ENCODE measurements at regions not wholly inside any gene's neighbourhood (a gene's known extent, or its start where the extent isn't known, plus 50 kb on each side); places are given as distances from the start of the nearest gene placed in this dataset.
"Not testable (repeated sequence)": the region's sequence is repeated elsewhere in the genome, so short reads cannot be mapped to it uniquely, and the experiment has no call there.

DNA sequence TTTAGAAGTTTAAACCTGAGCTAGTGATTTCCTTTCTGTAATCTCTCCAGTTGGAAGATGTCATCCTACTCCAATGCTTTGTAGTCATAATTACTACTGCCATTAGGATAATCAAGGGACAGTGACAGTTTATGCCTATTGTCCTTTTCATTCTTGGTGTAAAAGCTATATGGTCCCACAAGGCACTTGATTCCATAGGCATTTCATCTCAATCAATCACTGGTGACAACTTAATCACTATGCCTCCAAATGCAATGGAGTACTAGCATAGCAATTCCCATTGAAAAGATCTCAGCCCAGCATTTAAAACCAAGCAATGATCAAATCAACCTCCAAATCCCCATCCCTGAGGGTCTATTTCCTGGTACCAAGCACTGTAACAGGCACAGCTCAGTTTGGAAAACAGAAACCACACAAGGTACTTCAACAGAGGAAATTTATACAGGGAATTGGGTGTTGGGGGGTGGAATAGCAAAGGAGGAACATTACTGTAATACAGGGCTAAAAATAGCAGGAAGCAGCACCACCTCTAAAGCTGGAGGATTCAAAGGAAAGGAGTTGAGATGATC is 51.0 kb downstream of the FHIP2A start:
- BruUV-seq (replicated peaks) = no TSS peak
- no peak overlapping the region for H3K27ac Mint-ChIP-seq (ENCODE audit: unreplicated experiment)
- Histone ChIP-seq H3K27me3 (replicated peaks; ENCODE audit: control insufficient read depth, insufficient read depth, low read length) (no peaks in the 10 kb centered on the region; the same call in 1 of the 2 replicates), H3K4me1 (no peaks in the 10 kb centered on the region), H3K9me3 (no peaks in the 10 kb centered on the region), H3K36me3 (ENCODE audit: control insufficient read depth, insufficient read depth, low read length) (no peaks in the 10 kb centered on the region), H3K4me3 (ENCODE audit: low read depth, low read length) (no peak overlapping the region)
- no peaks in the 10 kb centered on the region for H3K36me3 Mint-ChIP-seq (ENCODE audit: insufficient read depth, unreplicated experiment)
- ChIA-PET POLR2A (no interaction called here), CTCF (interaction anchor here (0.6 kb wide), 1 partner anchor 30 kb away, joined by 3 read pairs; no protein-coding TSS in a partner anchor)
- DNase-seq = no peak
- peaks cover 5% of the 10 kb centered on the region for H3K27me3 Mint-ChIP-seq (ENCODE audit: insufficient read depth, unreplicated experiment)
- intact Hi-C loops (cut with micrococcal nuclease; ENCODE audit: unreplicated experiment) = loop anchor here (10.0 kb wide), 2 partner anchors 222 to 398 kb away; partner anchors contain the start of gene ATRNL1
- no peak overlapping the region for H3K4me3 Mint-ChIP-seq (ENCODE audit: unreplicated experiment)
- TF ChIP-seq, protein P1, sequence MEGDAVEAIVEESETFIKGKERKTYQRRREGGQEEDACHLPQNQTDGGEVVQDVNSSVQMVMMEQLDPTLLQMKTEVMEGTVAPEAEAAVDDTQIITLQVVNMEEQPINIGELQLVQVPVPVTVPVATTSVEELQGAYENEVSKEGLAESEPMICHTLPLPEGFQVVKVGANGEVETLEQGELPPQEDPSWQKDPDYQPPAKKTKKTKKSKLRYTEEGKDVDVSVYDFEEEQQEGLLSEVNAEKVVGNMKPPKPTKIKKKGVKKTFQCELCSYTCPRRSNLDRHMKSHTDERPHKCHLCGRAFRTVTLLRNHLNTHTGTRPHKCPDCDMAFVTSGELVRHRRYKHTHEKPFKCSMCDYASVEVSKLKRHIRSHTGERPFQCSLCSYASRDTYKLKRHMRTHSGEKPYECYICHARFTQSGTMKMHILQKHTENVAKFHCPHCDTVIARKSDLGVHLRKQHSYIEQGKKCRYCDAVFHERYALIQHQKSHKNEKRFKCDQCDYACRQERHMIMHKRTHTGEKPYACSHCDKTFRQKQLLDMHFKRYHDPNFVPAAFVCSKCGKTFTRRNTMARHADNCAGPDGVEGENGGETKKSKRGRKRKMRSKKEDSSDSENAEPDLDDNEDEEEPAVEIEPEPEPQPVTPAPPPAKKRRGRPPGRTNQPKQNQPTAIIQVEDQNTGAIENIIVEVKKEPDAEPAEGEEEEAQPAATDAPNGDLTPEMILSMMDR (IDR thresholded peaks at IDR 0.05; ENCODE audit: insufficient read depth in 1 of 2, low read depth in 1 of 2, low read length in 1 of 2, severe bottlenecking in 1 of 2, unreplicated experiment in 1 of 2) = no peak
- no peaks in the 10 kb centered on the region for H3K4me1 Mint-ChIP-seq (ENCODE audit: low read depth, unreplicated experiment)
- no peaks in the 10 kb centered on the region for H3K9me3 Mint-ChIP-seq (ENCODE audit: unreplicated experiment)

DNA sequence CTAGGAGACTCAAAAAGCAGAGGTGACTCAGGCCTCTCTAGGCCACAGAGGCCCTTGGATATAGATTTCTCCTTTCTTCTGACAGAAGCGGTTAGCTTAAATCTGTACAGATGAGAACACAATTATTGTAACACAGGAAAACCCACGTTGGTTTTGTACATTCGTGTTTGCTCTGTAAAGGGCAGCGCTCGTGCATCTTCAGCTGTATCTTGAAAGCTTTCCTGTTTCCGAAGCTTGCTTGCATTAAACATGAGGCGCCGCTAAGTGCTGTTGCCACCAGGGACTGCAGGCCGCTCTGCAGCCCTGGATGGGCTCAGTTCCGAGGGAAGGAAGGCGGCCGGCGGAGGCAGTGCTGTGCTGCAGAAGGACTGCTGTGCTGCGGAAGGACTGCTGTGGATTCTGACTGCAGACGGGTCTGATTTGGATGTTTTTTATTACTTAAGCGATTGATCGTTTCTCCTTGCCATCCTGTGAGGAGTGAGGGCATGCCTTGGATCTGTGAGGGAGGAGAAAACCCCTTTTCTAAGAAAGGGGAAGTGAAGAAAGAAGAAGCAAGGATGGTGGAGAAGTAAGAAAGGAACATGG is 53.3 kb downstream of the FHIP2A start:
- DNase-seq = peak in 1 of 2 experiments; percentile 27
- intact Hi-C loops (cut with micrococcal nuclease; ENCODE audit: unreplicated experiment) = loop anchor here (5.0 to 10.0 kb wide), 3 partner anchors 127 to 400 kb away; partner anchors contain the start of gene ATRNL1
- peaks cover 5% of the 10 kb centered on the region for H3K27me3 Mint-ChIP-seq (ENCODE audit: insufficient read depth, unreplicated experiment)
- no peaks in the 10 kb centered on the region for H3K9me3 ChIP-seq
- H3K4me3 ChIP-seq (ENCODE audit: low read depth, low read length) = no peak overlapping the region
- CTCF ChIA-PET = interaction anchor here (0.6 kb wide), 1 partner anchor 249 kb away, joined by 3 read pairs; no protein-coding TSS in a partner anchor
- no peaks in the 10 kb centered on the region; the same call in 1 of the 2 replicates for H3K27me3 ChIP-seq (replicated peaks; ENCODE audit: control insufficient read depth, insufficient read depth, low read length)
- H3K36me3 ChIP-seq (ENCODE audit: control insufficient read depth, insufficient read depth, low read length) = no peaks in the 10 kb centered on the region
- no peaks in the 10 kb centered on the region for H3K4me1 Mint-ChIP-seq (ENCODE audit: low read depth, unreplicated experiment)
- no TSS peak for BruUV-seq (replicated peaks)
- no peaks in the 10 kb centered on the region for H3K4me1 ChIP-seq
- no peaks in the 10 kb centered on the region for H3K9me3 Mint-ChIP-seq (ENCODE audit: unreplicated experiment)
- no peak overlapping the region for H3K4me3 Mint-ChIP-seq (ENCODE audit: unreplicated experiment)
- POLR2A ChIA-PET = no interaction called here
- no peak overlapping the region for H3K27ac Mint-ChIP-seq (ENCODE audit: unreplicated experiment)
- no peaks in the 10 kb centered on the region for H3K36me3 Mint-ChIP-seq (ENCODE audit: insufficient read depth, unreplicated experiment)
- TF ChIP-seq, protein P1 (IDR thresholded peaks at IDR 0.05; ENCODE audit: insufficient read depth in 1 of 2, low read depth in 1 of 2, low read length in 1 of 2, severe bottlenecking in 1 of 2, unreplicated experiment in 1 of 2) = peak; percentile 17 to 18

DNA sequence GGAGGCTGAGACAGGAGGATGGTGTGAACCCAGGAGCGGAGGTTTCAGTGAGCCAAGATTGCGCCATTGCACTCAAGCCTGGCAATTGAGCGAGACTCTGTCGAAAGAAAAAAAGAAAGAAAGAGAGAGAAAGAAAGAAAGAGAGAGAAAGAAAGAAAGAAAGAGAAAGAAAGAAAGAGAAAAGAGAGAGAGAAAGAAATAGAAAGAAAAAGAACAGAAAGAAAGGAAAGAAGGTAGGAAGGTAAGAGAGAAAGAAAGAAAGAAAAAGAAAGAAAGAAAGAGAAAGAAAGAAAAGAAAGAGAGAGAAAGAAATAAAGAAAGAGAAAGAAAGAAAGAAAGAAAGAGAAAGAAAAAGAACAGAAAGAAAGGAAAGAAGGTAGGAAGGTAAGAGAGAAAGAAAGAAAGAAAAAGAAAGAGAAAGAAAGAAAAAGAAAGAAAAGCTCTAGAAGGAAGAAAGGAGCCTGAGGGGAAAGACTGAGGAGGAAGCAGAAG is 54.1 kb downstream of the FHIP2A start:
- H3K4me1 ChIP-seq; H3K36me3 ChIP-seq (ENCODE audit: control insufficient read depth, insufficient read depth, low read length); H3K4me1 Mint-ChIP-seq (ENCODE audit: low read depth, unreplicated experiment); H3K9me3 ChIP-seq; BruUV-seq (replicated peaks); H3K4me3 Mint-ChIP-seq (ENCODE audit: unreplicated experiment); H3K9me3 Mint-ChIP-seq (ENCODE audit: unreplicated experiment); H3K27me3 ChIP-seq (replicated peaks; ENCODE audit: control insufficient read depth, insufficient read depth, low read length); H3K27me3 Mint-ChIP-seq (ENCODE audit: insufficient read depth, unreplicated experiment); H3K36me3 Mint-ChIP-seq (ENCODE audit: insufficient read depth, unreplicated experiment); H3K4me3 ChIP-seq (ENCODE audit: low read depth, low read length); H3K27ac Mint-ChIP-seq (ENCODE audit: unreplicated experiment); POLR2A ChIA-PET; DNase-seq: not testable (repeated sequence)
- intact Hi-C loops (cut with micrococcal nuclease; ENCODE audit: unreplicated experiment) = loop anchor here (2.0 to 10.0 kb wide), 4 partner anchors 63 to 401 kb away; partner anchors contain the start of genes ATRNL1 and TRUB1
- CTCF ChIA-PET = interaction anchor here (1.2 kb wide), 1 partner anchor 62 kb away, joined by 3 read pairs; the partner anchor contains the start of gene TRUB1
